Panc1 (cell line): ENCODE measurements at regions not wholly inside any gene's neighbourhood (a gene's known extent, or its start where the extent isn't known, plus 50 kb on each side); places are given as distances from the start of the nearest gene placed in this dataset.

ENCODE experiments used
- ATAC-seq: fragments of 200-7000 bp; cut with Tn5 transposase; 2 replicates; pipeline ENCODE4 v1.9.1; 2020; ENCODE audit warnings: mild to moderate bottlenecking, moderate library complexity
- BruUV-seq: library from RNA; stranded (reverse); fragments of 400-500 nt; replicated peaks from 2 replicates; lab custom pipeline; 2021; lab: Mats Ljungman, UMichigan
- CTCF ChIA-PET: fragments of 300-600 bp; sonication (Branson Sonifier 250); formaldehyde crosslinking; loops from one replicate; lab custom pipeline; 2022; ENCODE audit warnings: antibody characterized with exemption; lab: Charles Lee
- POLR2A ChIA-PET: fragments of 300-600 bp; sonication (Branson Sonifier 250); formaldehyde crosslinking; loops from one replicate; lab custom pipeline; 2022; ENCODE audit warnings: antibody characterized with exemption; lab: Charles Lee
- DNase-seq: peaks from one replicate; pipeline ENCODE4 v3.0.0-alpha.2; 2010; ENCODE audit warnings: low read depth, low spot score
- H3K27ac ChIP-seq: 2 replicates; pipeline ENCODE4 v1.5.1; 2011; ENCODE audit warnings: mild to moderate bottlenecking, low read length, inconsistent platforms
- H3K27me3 ChIP-seq: fragments of 200-500 bp; sonication (Bioruptor generic); 2 replicates; pipeline ENCODE4 v1.6.0; 2014; ENCODE audit warnings: low read length, inconsistent platforms; ENCODE audit not compliant: control insufficient read depth, insufficient read depth
- H3K36me3 ChIP-seq: fragments of 200-500 bp; sonication (Bioruptor generic); 2 replicates; pipeline ENCODE4 v1.5.1; 2014; ENCODE audit warnings: inconsistent platforms, mild to moderate bottlenecking, low read length, moderate library complexity; ENCODE audit not compliant: control insufficient read depth, insufficient read depth
- H3K4me1 ChIP-seq: 2 replicates; pipeline ENCODE4 v1.5.1; 2011; ENCODE audit warnings: inconsistent platforms, mild to moderate bottlenecking, low read length, moderate library complexity; ENCODE audit not compliant: control insufficient read depth, insufficient read depth
- H3K4me3 ChIP-seq, 2 experiments: 2 replicates each; pipeline ENCODE4 v1.5.1; 2011 to 2012; ENCODE audit warnings: low read depth in 2 of 2, low read length in 2 of 2, mild to moderate bottlenecking in 2 of 2, inconsistent platforms in 1 of 2, moderate library complexity in 1 of 2
- H3K9me3 ChIP-seq: fragments of 200-500 bp; sonication (Bioruptor generic); 2 replicates; pipeline ENCODE4 v1.5.1; 2014; ENCODE audit warnings: low read depth, mild to moderate bottlenecking, inconsistent platforms, low read length, moderate library complexity; ENCODE audit not compliant: control insufficient read depth, insufficient read depth
- CTCF ChIP-seq: fragments of 450-650 bp; IDR thresholded peaks from 2 replicates; pipeline ENCODE4 v1.5.1; 2017; ENCODE audit warnings: mild to moderate bottlenecking
- POLR2AphosphoS5 ChIP-seq: IDR thresholded peaks from 2 replicates; pipeline ENCODE4 v1.6.1; 2012; ENCODE audit warnings: mild to moderate bottlenecking, low read depth, low read length, moderate library complexity
- REST ChIP-seq, 2 experiments: IDR thresholded peaks; 2 replicates each; pipeline ENCODE4 v1.6.1; 2011 to 2012; ENCODE audit warnings: low read depth in 2 of 2, control low read depth in 1 of 2, low read length in 1 of 2, mild to moderate bottlenecking in 1 of 2, moderate library complexity in 1 of 2; ENCODE audit not compliant: insufficient read depth in 1 of 2
- SIN3A ChIP-seq: IDR thresholded peaks from 2 replicates; pipeline ENCODE4 v1.6.1; 2012; ENCODE audit warnings: low read depth, mild to moderate bottlenecking, low read length, moderate library complexity, borderline replicate concordance; ENCODE audit not compliant: insufficient read depth
- TCF7L2 ChIP-seq: IDR thresholded peaks from 2 replicates; pipeline ENCODE4 v1.6.1; 2011; ENCODE audit warnings: mild to moderate bottlenecking, low read depth, low read length, inconsistent platforms
- in situ Hi-C: cut with HindIII; loops from 2 replicates; pipeline ENCODE4 v1.10.0; 2016; ENCODE audit warnings: low sequenced_read_pairs, low pct_unique_long_range_greater_than_20kb
- intact Hi-C: fragments of 100-400 bp; cut with micrococcal nuclease; formaldehyde crosslinking; loops from one replicate; pipeline ENCODE4 v1.10.0; 2022; ENCODE audit not compliant: unreplicated experiment

- Histone ChIP-seq H3K27me3 (no peaks in the 10 kb centered on the region), H3K27ac (no peak overlapping the region), H3K9me3 (no peaks in the 10 kb centered on the region), H3K4me1 (no peaks in the 10 kb centered on the region), H3K4me3 (no peak overlapping the region), H3K36me3 (no peaks in the 10 kb centered on the region)
- ChIA-PET POLR2A (no interaction called here), CTCF (no interaction called here)
- ATAC-seq (no peak), DNase-seq (no peak)
- TF ChIP-seq POLR2AphosphoS5 (no peak), REST (IDR thresholded peaks at IDR 0.05; ENCODE audit: insufficient read depth in 1 of 2, low read depth in 2 of 2, low read length in 1 of 2) (no peak), SIN3A (no peak), CTCF (no peak), TCF7L2 (no peak)
- no TSS peak for BruUV-seq
- intact Hi-C loops (no loop called here), in situ Hi-C loops (no loop called here)
These were observed 211.1 kb downstream of the DSEL start for GRCh38 chr18:67305466-67305865.

GRCh38 chr18:67302043-67302442, 214.5 kb downstream of the DSEL start:
- no peaks in the 10 kb centered on the region for H3K36me3 ChIP-seq
- DNase-seq (no peak), ATAC-seq (no peak)
- CTCF ChIA-PET = no interaction called here
- no TSS peak for BruUV-seq
- no peak overlapping the region for H3K4me3 ChIP-seq
- no peak overlapping the region for H3K27ac ChIP-seq
- intact Hi-C loops = loop anchor here (1.0 kb wide), 1 partner anchor 26 kb away; no protein-coding TSS in a partner anchor
- no peaks in the 10 kb centered on the region for H3K4me1 ChIP-seq
- TF ChIP-seq TCF7L2 (no peak), POLR2AphosphoS5 (no peak), CTCF (no peak), SIN3A (no peak), REST (IDR thresholded peaks at IDR 0.05; ENCODE audit: insufficient read depth in 1 of 2, low read depth in 2 of 2, low read length in 1 of 2) (no peak)
- no peaks in the 10 kb centered on the region for H3K27me3 ChIP-seq
- POLR2A ChIA-PET = no interaction called here
- in situ Hi-C loops = no loop called here
- H3K9me3 ChIP-seq = no peaks in the 10 kb centered on the region
